SJSA1 (cell line): ENCODE measurements at regions not wholly inside any gene's neighbourhood (a gene's known extent, or its start where the extent isn't known, plus 50 kb on each side); places are given as distances from the start of the nearest gene placed in this dataset.

Experiments
- DNase-seq, 2 experiments: peaks; one replicate each; pipeline ENCODE4 v3.0.0-alpha.2; 2015 to 2020; ENCODE audit warnings: low spot score in 2 of 2, low read depth in 1 of 2
- H3K27ac ChIP-seq: fragments of 250-450 bp; sonication (Bioruptor Pico); 2 replicates; pipeline ENCODE4 v1.5.1; 2020; ENCODE audit warnings: mild to moderate bottlenecking, moderate library complexity
- H3K27me3 ChIP-seq: fragments of 250-450 bp; sonication (Bioruptor Pico); replicated peaks from 2 replicates; pipeline ENCODE4 v1.5.1; 2020; ENCODE audit warnings: mild to moderate bottlenecking, moderate library complexity
- H3K36me3 ChIP-seq: fragments of 250-450 bp; sonication (Bioruptor Pico); 2 replicates; pipeline ENCODE4 v1.5.1; 2020; ENCODE audit warnings: mild to moderate bottlenecking
- H3K4me1 ChIP-seq: fragments of 250-450 bp; sonication (Bioruptor Pico); replicated peaks from 2 replicates; pipeline ENCODE4 v1.6.1; 2021; ENCODE audit warnings: mild to moderate bottlenecking
- H3K4me3 ChIP-seq: fragments of 250-450 bp; sonication (Bioruptor Pico); 2 replicates; pipeline ENCODE4 v1.5.1; 2020; ENCODE audit warnings: mild to moderate bottlenecking
- H3K9me3 ChIP-seq: fragments of 250-450 bp; sonication (Bioruptor Pico); replicated peaks from 2 replicates; pipeline ENCODE4 v1.5.1; 2020; ENCODE audit warnings: mild to moderate bottlenecking

DNA sequence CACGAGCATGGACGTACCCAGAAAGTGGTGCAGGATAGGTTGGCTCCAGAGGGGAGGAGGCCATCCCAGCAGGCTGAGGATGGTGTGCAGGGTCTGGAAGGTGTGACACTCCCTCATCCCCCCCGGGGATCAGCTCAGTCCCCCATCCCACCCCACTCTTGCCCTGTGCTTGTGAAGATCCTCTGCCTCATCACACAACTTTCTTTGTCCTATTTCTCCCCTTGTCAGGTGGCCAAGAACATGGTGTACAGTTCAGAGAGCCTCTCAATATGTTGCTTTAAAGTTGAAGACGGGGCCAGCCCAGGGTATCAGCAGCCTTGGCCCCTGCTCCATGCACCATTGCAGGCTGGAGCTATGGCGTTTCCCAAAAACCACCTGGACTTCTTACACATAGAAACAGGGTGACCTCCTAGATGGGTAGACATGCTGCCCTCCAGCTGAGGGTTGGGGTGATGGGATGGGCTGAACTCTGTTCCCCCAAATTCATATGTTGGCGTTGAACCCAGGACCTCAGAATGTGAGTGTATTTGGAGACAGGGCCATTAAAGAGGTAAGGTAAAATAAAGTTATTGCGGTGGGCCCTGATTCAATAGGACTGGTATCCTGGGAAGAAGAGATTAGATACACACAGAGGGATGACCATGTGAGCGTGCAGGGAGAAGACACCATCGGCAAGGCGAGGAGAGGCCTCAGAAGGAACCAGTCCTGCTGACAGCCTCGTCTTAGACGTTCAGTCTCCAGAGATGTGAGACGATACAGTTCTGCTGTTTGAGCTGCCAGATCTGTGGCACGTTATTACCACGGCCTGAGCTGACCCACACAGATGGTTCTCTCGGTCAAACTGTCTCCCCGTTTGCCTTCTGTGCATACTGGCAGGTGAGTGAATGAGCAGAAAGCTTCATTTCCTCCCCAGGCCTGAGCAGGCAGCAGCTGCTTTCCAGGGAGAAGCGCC lies 272.5 kb downstream of the GADD45G start:
- no peaks in the 10 kb centered on the region for H3K36me3 ChIP-seq
- no peak overlapping the region for H3K27ac ChIP-seq
- no peak overlapping the region for H3K4me3 ChIP-seq
- peak in 1 of 2 experiments; percentile 22 for DNase-seq
- no peaks in the 10 kb centered on the region for H3K9me3 ChIP-seq
- H3K27me3 ChIP-seq, result no peaks in the 10 kb centered on the region
- H3K4me1 ChIP-seq, result no peaks in the 10 kb centered on the region

DNA sequence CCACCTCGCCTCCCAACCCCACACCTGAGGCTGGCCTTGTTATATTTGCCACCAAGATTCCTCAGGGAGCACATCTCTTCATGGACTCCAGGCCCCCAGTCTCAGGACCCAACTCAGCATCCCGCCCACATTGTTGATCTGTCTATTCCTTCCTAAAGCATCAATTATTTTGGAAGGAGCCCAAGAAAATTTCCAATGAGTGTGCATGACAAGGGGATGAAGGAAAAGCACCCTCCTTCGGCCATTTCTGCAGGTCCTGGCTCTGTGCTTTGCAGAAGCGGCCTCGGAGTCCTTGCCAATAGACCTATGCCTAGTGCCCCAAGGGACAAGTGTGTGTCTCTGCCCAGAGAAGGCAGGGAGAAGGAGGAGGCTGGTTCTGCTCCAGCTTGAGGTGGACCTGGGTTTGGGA lies 273.2 kb downstream of the GADD45G start:
- H3K4me1 ChIP-seq, result no peaks in the 10 kb centered on the region
- no peaks in the 10 kb centered on the region for H3K27me3 ChIP-seq
- DNase-seq, result peak in 1 of 2 experiments; percentile 16
- H3K4me3 ChIP-seq, result no peak overlapping the region
- no peaks in the 10 kb centered on the region for H3K36me3 ChIP-seq
- no peak overlapping the region for H3K27ac ChIP-seq
- no peaks in the 10 kb centered on the region for H3K9me3 ChIP-seq

DNA sequence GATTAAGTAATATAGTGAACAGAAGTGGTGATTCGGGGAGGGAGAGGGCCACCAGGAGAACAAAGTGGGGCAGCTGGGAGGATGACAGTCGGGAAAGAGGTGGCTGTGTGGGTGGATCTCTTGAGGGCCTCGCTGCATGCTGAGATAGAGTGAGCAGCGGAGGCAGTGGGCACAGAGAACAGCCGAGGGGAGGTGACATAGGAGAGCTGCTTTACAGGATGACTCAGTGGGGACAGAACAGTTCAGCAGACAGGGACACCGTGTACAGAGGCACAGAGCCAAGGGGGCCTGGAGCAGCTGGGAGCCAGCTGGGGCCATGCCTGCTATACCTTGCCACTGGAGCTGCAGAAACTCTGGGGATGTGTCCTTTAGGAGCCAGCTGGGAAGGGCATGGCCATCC lies 273.9 kb downstream of the GADD45G start:
- H3K27ac ChIP-seq, result no peak overlapping the region
- DNase-seq, result peak in 1 of 2 experiments; percentile 32

DNA sequence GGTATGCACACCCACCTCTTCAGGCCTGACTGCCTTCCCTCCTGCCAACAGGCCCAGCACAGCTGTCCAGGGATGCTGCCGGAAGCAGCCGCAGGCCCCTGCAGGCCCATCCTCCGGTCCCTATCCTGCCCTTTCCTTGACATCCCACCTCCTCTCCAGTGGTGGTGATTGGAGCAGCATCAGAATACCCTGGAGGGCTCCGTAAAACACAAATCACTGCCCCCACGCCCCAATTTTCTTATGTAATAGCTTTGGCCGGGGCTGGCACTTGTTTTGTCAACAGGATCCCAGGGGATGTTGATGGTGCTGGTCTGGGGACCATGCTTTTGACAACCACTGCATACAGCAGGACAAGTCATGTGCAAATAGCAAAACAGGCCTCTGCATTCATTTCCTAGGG lies 274.5 kb downstream of the GADD45G start:
- Histone ChIP-seq H3K9me3 (no peaks in the 10 kb centered on the region), H3K4me3 (no peak overlapping the region), H3K36me3 (no peaks in the 10 kb centered on the region), H3K27me3 (no peaks in the 10 kb centered on the region), H3K4me1 (no peaks in the 10 kb centered on the region), H3K27ac (no peak overlapping the region)
- DNase-seq, result peak in 1 of 2 experiments; percentile 17

More for the DNA sequence above, 273.9 kb downstream of the GADD45G start:
- Histone ChIP-seq H3K9me3 (no peaks in the 10 kb centered on the region), H3K4me1 (no peaks in the 10 kb centered on the region), H3K27me3 (no peaks in the 10 kb centered on the region), H3K36me3 (no peaks in the 10 kb centered on the region), H3K4me3 (no peak overlapping the region)

DNA sequence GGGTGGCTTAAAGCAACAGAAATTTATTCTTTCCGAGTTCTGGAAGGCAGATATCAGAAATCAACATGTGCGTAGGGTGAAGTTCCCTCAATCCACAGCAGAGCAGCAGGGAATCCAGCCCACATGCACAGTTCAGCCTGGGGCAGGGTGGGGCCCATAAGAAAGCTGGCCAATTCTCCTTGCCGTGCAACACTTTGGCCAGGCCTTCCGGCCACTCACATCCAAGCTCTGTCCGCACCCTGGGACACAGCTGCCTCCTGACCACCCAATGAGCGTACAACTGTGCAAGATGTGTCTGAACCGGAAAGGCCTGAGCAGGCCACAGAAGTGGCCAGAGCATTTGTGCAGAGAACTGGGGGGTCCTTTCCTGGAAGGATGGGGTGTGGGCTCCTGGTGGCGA lies 274.9 kb downstream of the GADD45G start:
- Histone ChIP-seq H3K4me1 (no peaks in the 10 kb centered on the region), H3K27me3 (no peaks in the 10 kb centered on the region), H3K9me3 (no peaks in the 10 kb centered on the region), H3K4me3 (no peak overlapping the region), H3K27ac (no peak overlapping the region), H3K36me3 (no peaks in the 10 kb centered on the region)
- DNase-seq, result peak in 1 of 2 experiments; percentile 8

DNA sequence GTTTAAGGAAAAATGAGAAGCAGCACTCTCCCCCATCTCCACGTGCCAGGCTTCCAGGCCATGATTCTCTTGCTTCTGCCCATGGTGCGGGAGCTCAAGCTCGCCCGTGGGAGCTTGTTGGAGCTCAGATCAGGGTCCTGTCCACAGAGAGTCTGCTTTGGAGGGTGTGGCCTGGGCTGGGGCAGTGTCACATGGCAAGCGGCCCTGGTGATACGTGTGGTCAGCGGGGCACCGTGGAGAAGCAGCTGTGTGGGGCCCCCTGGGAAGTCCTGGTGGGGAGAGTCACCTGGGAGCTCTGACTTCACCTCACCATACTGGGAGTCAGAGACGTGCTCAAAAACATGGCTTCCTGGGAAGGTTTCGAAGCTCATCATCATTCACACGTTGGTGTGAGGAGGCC lies 275.3 kb downstream of the GADD45G start:
- Histone ChIP-seq H3K4me1 (no peaks in the 10 kb centered on the region), H3K4me3 (no peak overlapping the region), H3K36me3 (no peaks in the 10 kb centered on the region), H3K27me3 (no peaks in the 10 kb centered on the region), H3K9me3 (no peaks in the 10 kb centered on the region), H3K27ac (no peak overlapping the region)
- DNase-seq, result peak in 1 of 2 experiments; percentile 21

DNA sequence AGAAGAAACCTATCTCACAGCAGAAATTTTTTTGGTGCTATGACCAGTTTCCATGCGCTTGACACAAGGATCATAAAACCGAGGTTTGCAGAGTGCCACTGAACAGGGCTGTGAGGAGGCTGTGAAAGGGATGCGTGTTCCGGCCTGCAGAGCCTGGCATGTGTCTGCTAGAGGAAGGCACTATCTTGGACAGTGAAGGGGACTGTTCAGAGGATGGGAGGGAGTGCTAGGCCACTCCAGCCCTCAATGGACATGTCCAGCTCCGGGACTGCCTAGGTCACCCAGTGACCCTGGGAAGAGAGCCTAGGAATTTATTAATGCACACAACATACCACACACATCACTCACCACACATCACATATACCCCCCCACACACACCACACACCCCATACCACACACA lies 275.9 kb downstream of the GADD45G start:
- Histone ChIP-seq H3K9me3 (no peaks in the 10 kb centered on the region), H3K27ac (no peak overlapping the region), H3K4me1 (no peaks in the 10 kb centered on the region), H3K36me3 (no peaks in the 10 kb centered on the region), H3K27me3 (no peaks in the 10 kb centered on the region), H3K4me3 (no peak overlapping the region)
- peak in 1 of 2 experiments; percentile 8 for DNase-seq

DNA sequence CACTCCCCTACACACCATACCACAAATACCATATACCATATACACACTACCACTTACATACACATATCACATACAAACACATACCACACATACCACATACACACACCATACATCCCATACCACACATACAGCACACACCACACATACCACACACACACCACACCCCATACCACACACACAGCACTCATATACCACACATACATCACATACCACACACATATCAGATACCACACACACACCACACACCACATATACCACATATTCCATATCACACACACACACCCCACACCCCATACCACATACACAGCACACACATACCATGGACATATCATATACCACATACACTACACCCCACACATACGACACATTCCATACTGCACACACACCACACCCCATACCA lies 276.6 kb downstream of the GADD45G start:
- Histone ChIP-seq H3K27me3 (no peaks in the 10 kb centered on the region), H3K4me3 (no peak overlapping the region), H3K27ac (no peak overlapping the region), H3K36me3 (no peaks in the 10 kb centered on the region), H3K9me3 (no peaks in the 10 kb centered on the region), H3K4me1 (no peaks in the 10 kb centered on the region)
- DNase-seq, result no peak

DNA sequence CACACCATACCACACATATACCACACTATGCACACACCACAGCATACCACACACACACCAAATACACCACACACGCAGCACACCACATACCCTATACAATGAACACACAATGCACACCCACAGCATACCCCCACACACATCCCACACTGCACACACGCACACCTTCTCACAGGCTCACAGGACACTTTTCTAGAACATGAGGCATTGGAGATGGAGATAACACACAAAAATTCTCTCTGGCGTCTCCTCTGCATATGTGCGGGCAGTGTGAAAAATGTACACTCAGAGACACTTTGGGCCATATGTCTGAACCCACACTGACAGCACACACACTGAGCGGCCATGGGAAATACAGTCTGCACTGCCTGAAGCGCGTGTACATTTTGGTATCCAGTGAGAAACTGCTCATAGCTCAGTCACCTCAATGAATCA lies 278.1 kb downstream of the GADD45G start:
- Histone ChIP-seq H3K9me3 (no peaks in the 10 kb centered on the region), H3K4me3 (no peak overlapping the region), H3K36me3 (no peaks in the 10 kb centered on the region), H3K27ac (no peak overlapping the region), H3K27me3 (no peaks in the 10 kb centered on the region), H3K4me1 (no peaks in the 10 kb centered on the region)
- DNase-seq, result peak in 1 of 2 experiments; percentile 8

DNA sequence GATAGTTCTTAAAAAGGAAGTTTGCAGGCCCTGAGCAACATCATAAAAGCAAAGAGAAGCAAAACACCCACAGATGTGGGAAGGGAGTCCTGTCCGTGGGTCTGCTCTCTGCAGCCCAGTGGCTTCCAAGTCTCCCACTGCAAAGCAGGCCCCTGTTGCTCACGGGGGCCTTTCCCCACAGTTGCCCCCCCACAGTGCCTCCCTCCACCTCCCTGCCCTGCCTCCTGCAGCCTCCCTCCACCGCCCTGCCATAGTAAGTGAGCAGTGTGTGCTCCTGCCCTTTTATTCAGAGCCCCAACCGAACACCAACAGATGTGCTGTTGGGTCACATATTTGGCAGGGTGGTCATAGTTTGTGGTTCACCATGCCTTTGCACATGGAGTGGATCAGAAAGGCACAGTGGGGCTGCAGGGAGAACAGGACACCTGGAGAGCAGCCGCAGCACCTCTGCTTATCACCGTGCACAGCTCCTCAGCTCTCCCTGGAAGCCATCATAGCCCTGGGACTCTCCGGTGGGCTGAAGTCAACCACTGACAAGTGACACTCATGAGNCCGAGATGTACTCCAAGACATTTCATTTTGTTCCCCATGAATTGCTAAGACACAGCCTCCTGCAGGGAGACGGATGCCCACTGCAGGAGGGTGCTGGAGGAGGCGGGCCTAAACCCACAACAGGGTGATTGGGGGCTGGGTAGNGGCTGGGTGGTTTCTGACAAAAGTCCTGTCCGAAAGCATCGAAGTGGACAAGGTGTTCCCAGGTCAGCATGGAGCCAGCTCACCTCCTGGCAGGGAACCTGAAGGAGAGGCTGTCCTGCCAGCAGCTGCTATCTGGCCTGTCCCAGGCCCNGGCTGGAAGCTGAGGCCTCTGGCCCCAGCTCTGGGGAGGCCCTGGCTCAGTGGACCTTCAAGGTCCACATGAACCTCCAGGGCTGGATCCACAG lies 278.9 kb downstream of the GADD45G start:
- no peak overlapping the region for H3K27ac ChIP-seq
- H3K4me3 ChIP-seq, result no peak overlapping the region
- H3K36me3 ChIP-seq, result no peaks in the 10 kb centered on the region
- DNase-seq, result peak in 1 of 2 experiments; percentile 16
- H3K27me3 ChIP-seq, result no peaks in the 10 kb centered on the region
- no peaks in the 10 kb centered on the region for H3K4me1 ChIP-seq
- no peaks in the 10 kb centered on the region for H3K9me3 ChIP-seq

DNA sequence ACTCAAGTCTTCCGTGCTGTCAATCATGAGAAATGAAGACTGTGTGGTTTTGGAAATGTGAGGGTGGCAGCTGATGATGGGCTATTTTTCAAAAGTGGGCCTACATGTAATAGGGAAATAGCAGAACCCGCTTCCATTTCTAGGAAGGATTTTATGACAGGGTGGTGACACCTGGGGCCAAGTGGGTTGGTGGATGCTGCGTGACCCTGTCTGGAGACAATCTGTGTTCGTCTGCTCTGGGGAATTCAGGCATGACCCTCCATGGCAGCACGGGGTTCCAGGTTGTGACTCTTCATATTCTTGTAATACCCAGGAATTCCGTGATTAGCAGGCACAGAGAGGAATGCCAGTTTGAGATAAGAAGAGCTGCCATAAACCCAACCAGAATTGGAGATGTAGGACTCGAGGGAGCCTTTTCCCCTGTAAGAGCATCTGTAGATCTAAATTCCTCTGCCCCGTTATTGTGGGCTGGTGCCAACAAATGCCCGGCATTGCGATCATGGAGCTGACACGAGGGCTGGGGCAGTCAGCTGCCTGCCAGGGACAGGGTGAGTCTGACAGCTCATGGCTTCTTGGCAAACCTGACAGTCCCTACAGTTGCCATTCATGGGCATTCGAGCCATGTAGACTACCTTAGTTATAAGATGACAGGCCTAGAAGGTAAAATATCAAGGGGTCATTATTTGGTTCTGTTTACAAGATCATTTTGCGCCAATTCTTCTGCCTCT lies 279.7 kb downstream of the GADD45G start:
- Histone ChIP-seq H3K27ac (no peak overlapping the region), H3K4me1 (no peaks in the 10 kb centered on the region), H3K27me3 (no peaks in the 10 kb centered on the region), H3K9me3 (no peaks in the 10 kb centered on the region), H3K4me3 (no peak overlapping the region), H3K36me3 (no peaks in the 10 kb centered on the region)
- peak in 1 of 2 experiments; percentile 8 for DNase-seq

DNA sequence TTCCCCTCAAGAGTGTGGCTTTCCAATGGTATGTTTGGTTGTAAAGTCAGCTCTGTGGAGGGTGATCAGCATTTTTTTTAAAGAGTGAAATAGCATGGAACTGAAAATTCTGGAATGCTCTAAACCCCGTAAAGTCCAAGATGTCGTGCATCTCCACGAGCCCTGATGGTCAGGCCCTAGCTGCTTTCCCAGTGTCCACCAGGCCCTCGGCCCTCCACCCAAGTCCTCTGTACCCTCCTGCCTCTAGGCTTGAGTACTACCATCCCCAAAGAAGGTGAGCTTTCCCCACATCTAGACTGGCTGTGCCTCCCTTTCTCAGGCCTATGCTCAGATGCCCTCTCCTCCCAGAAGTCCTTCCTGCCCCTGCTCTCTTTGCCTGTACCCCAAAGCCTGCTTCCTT lies 280.3 kb downstream of the GADD45G start:
- H3K4me1 ChIP-seq, result no peaks in the 10 kb centered on the region
- no peak overlapping the region for H3K27ac ChIP-seq
- H3K9me3 ChIP-seq, result no peaks in the 10 kb centered on the region
- no peak overlapping the region for H3K4me3 ChIP-seq
- no peaks in the 10 kb centered on the region for H3K36me3 ChIP-seq
- DNase-seq, result no peak
- no peaks in the 10 kb centered on the region for H3K27me3 ChIP-seq

DNA sequence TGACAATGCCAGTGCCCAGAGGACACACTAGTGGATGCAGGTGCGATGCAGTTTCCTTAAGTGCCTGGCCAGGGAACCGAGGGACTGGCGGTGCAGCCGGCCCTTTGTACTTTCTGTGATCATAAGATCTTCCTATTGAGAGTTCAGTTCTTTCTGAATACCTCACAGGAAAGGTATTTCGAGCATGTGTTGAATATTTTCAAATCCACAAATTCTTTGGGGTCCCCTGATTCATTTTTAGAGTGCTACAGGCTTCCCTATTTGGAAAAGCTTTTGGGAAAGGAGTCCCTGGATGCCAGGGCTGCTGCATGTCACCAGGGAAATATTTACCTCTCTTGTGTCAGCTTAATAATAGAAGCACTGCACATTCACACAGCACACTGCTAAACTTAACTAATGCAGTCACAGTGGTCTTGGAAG lies 281.5 kb downstream of the GADD45G start:
- Histone ChIP-seq H3K9me3 (no peaks in the 10 kb centered on the region), H3K36me3 (no peaks in the 10 kb centered on the region), H3K4me3 (no peak overlapping the region), H3K27me3 (no peaks in the 10 kb centered on the region), H3K4me1 (no peaks in the 10 kb centered on the region), H3K27ac (no peak overlapping the region)
- no peak for DNase-seq
